SK-N-SH (cell line): ENCODE measurements at regions not wholly inside any gene's neighbourhood (a gene's known extent, or its start where the extent isn't known, plus 50 kb on each side); places are given as distances from the start of the nearest gene placed in this dataset.
A peak's percentile ranks its signal among the peaks of the same experiment; 100 is the strongest.

Experiments
- CTCF ChIA-PET: fragments of 300-600, 350-600 bp; formaldehyde crosslinking; extraction: SDS; loops from one replicate; lab custom pipeline; 2021; lab: Yijun Ruan, JAX
- POLR2A ChIA-PET: fragments of 350-600 bp; sonication (Branson Sonifier 250); formaldehyde crosslinking; extraction: SDS; loops from one replicate; lab custom pipeline; 2020; ENCODE audit warnings: antibody characterized with exemption, inconsistent platforms; lab: Yijun Ruan, JAX
- DNase-seq: peaks from one replicate; pipeline ENCODE4 v3.0.0; 2012
- H2AFZ ChIP-seq: fragments of 200-600 bp; sonication (generic); 2 replicates; pipeline ENCODE4 v1.8.1; 2016; ENCODE audit warnings: antibody characterized with exemption, mild to moderate bottlenecking, low read depth
- H3F3A ChIP-seq: fragments of 200-600 bp; sonication (generic); replicated peaks from 2 replicates; pipeline ENCODE3; 2016; ENCODE audit warnings: antibody characterized with exemption, mild to moderate bottlenecking; ENCODE audit not compliant: insufficient read depth
- H3K27ac ChIP-seq, 2 experiments: fragments of 200-500 bp in 1 of 2; fragments of 200-600 bp in 1 of 2; sonication (Bioruptor generic) in 1 of 2; sonication (generic), shearing (Covaris generic) in 1 of 2; 2 replicates each; pipeline versions ENCODE4 v1.5.1 to v1.6.1; 2014 to 2016; ENCODE audit warnings: low read depth in 2 of 2, inconsistent platforms in 1 of 2, low read length in 1 of 2, mild to moderate bottlenecking in 1 of 2, mixed read lengths in 1 of 2
- H3K27me3 ChIP-seq: fragments of 200-600 bp; sonication (generic), shearing (Covaris generic); 2 replicates; pipeline ENCODE4 v1.6.1; 2016; ENCODE audit warnings: mixed run types; ENCODE audit not compliant: insufficient read depth
- H3K36me3 ChIP-seq, 2 experiments: fragments of 200-500 bp in 1 of 2; fragments of 200-600 bp in 1 of 2; sonication (Bioruptor generic) in 1 of 2; sonication (generic) in 1 of 2; replicated peaks in 1 of 2; 2 replicates each; pipeline versions ENCODE3 to v1.5.1; 2014 to 2016; ENCODE audit warnings: low read length in 1 of 2, mild to moderate bottlenecking in 1 of 2; ENCODE audit not compliant: insufficient read depth in 2 of 2, control insufficient read depth in 1 of 2
- H3K4me1 ChIP-seq, 2 experiments: fragments of 200-500 bp in 1 of 2; fragments of 200-600 bp in 1 of 2; sonication (Bioruptor generic) in 1 of 2; sonication (generic), shearing (Covaris generic) in 1 of 2; 2 replicates each; pipeline versions ENCODE4 v1.5.1 to v1.6.1; 2014 to 2016; ENCODE audit warnings: low read depth in 1 of 2, low read length in 1 of 2, mixed run types in 1 of 2; ENCODE audit not compliant: insufficient read depth in 2 of 2, control insufficient read depth in 1 of 2
- H3K4me2 ChIP-seq: fragments of 200-600 bp; sonication (generic), shearing (Covaris generic); 2 replicates; pipeline ENCODE4 v1.6.1; 2017; ENCODE audit warnings: mixed run types
- H3K4me3 ChIP-seq, 2 experiments: fragments of 200-500 bp in 1 of 2; fragments of 200-600 bp in 1 of 2; sonication (Bioruptor generic) in 1 of 2; sonication (generic), shearing (Covaris generic) in 1 of 2; 2 replicates each; pipeline versions ENCODE4 v1.5.1 to v1.8.1; 2014 to 2016; ENCODE audit warnings: low read depth in 2 of 2, inconsistent platforms in 1 of 2, low read length in 1 of 2, mild to moderate bottlenecking in 1 of 2, mixed read lengths in 1 of 2, moderate library complexity in 1 of 2
- H3K79me2 ChIP-seq: fragments of 200-600 bp; sonication (generic); 2 replicates; pipeline ENCODE4 v1.8.1; 2017; ENCODE audit warnings: mild to moderate bottlenecking; ENCODE audit not compliant: insufficient read depth
- H3K9ac ChIP-seq: fragments of 200-600 bp; sonication (generic); 2 replicates; pipeline ENCODE4 v1.6.1; 2017; ENCODE audit warnings: mixed run types
- H3K9me2 ChIP-seq: fragments of 200-600 bp; sonication (generic); 2 replicates; pipeline ENCODE4 v1.6.1; 2017; ENCODE audit warnings: mixed run types
- H3K9me3 ChIP-seq: fragments of 200-600 bp; sonication (generic); 2 replicates; pipeline ENCODE4 v1.6.1; 2017; ENCODE audit warnings: mixed run types, mild to moderate bottlenecking, moderate library complexity
- H4K20me1 ChIP-seq: fragments of 200-600 bp; sonication (generic); 2 replicates; pipeline ENCODE4 v1.6.1; 2017; ENCODE audit warnings: mild to moderate bottlenecking, mixed run types; ENCODE audit not compliant: insufficient read depth
- CHD2 ChIP-seq: fragments of 150-350 bp; IDR thresholded peaks from 2 replicates; pipeline ENCODE4 v1.6.1; 2018; ENCODE audit warnings: low read length; ENCODE audit not compliant: partially characterized antibody
- ELF1 ChIP-seq: IDR thresholded peaks from 2 replicates; pipeline ENCODE4 v1.4.0; 2012
- EP300 ChIP-seq, 2 experiments: IDR thresholded peaks; 2 replicates each; pipeline versions ENCODE4 v1.4.0 to v1.6.1; 2012; ENCODE audit warnings: borderline replicate concordance in 1 of 2, low read depth in 1 of 2, low read length in 1 of 2
- EZH2phosphoT487 ChIP-seq: fragments of 200-600 bp; sonication (generic); IDR thresholded peaks from 2 replicates; pipeline ENCODE4 v1.6.1; 2017; ENCODE audit warnings: low read depth, mixed run types, mild to moderate bottlenecking, antibody characterized with exemption, moderate library complexity, borderline replicate concordance
- FOSL2 ChIP-seq: IDR thresholded peaks from 2 replicates; pipeline ENCODE4 v1.4.0; 2012; ENCODE audit warnings: low read depth, mild to moderate bottlenecking, moderate library complexity, borderline replicate concordance
- FOXJ3 ChIP-seq: sonication (generic); formaldehyde crosslinking; IDR thresholded peaks from 2 replicates; pipeline ENCODE4 v1.5.1; 2020; ENCODE audit warnings: mild to moderate bottlenecking, missing genetic modification reagents
- GABPA ChIP-seq: IDR thresholded peaks from 2 replicates; pipeline ENCODE4 v1.4.0; 2012; ENCODE audit warnings: low read depth, mild to moderate bottlenecking
- JUND ChIP-seq: IDR thresholded peaks from 2 replicates; pipeline ENCODE4 v1.4.0; 2012
- RFX5 ChIP-seq: IDR thresholded peaks from 2 replicates; pipeline ENCODE4 v1.6.1; 2012; ENCODE audit warnings: mild to moderate bottlenecking, improper control_type of control experiment, low read length
- SMC3 ChIP-seq: IDR thresholded peaks from 2 replicates; pipeline ENCODE4 v1.6.1; 2012; ENCODE audit warnings: low read depth, low read length, improper control_type of control experiment
- TAF1 ChIP-seq: IDR thresholded peaks from 2 replicates; pipeline ENCODE4 v1.6.1; 2012; ENCODE audit warnings: low read depth, mild to moderate bottlenecking, low read length, moderate library complexity, borderline replicate concordance
- TCF12 ChIP-seq: IDR thresholded peaks from 2 replicates; pipeline ENCODE4 v1.4.0; 2012
- ZBTB33 ChIP-seq: IDR thresholded peaks from 2 replicates; pipeline ENCODE4 v1.4.0; 2012; ENCODE audit warnings: low read depth, borderline replicate concordance
- WGBS: methylation state at CpG from one replicate; pipeline ENCODE4 v1.1.6; 2017; ENCODE audit warnings: low lambda C conversion rate; 5-methylcytosine and 5-hydroxymethylcytosine counted together
- TF ChIP-seq, protein P1 (sequence below): IDR thresholded peaks from 2 replicates; pipeline ENCODE4 v1.6.1; 2012; ENCODE audit warnings: mild to moderate bottlenecking, low read depth, low read length, moderate library complexity
- TF ChIP-seq, protein P2 (sequence below): IDR thresholded peaks from 2 replicates; pipeline ENCODE4 v1.4.0; 2012; ENCODE audit warnings: low read depth, borderline replicate concordance
- TF ChIP-seq, protein P3 (sequence below): IDR thresholded peaks from 2 replicates; pipeline ENCODE4; 2012

GRCh38 chr13:47334173-47334572 is 437.3 kb upstream of the HTR2A start (continued):
- TF ChIP-seq, protein P1, sequence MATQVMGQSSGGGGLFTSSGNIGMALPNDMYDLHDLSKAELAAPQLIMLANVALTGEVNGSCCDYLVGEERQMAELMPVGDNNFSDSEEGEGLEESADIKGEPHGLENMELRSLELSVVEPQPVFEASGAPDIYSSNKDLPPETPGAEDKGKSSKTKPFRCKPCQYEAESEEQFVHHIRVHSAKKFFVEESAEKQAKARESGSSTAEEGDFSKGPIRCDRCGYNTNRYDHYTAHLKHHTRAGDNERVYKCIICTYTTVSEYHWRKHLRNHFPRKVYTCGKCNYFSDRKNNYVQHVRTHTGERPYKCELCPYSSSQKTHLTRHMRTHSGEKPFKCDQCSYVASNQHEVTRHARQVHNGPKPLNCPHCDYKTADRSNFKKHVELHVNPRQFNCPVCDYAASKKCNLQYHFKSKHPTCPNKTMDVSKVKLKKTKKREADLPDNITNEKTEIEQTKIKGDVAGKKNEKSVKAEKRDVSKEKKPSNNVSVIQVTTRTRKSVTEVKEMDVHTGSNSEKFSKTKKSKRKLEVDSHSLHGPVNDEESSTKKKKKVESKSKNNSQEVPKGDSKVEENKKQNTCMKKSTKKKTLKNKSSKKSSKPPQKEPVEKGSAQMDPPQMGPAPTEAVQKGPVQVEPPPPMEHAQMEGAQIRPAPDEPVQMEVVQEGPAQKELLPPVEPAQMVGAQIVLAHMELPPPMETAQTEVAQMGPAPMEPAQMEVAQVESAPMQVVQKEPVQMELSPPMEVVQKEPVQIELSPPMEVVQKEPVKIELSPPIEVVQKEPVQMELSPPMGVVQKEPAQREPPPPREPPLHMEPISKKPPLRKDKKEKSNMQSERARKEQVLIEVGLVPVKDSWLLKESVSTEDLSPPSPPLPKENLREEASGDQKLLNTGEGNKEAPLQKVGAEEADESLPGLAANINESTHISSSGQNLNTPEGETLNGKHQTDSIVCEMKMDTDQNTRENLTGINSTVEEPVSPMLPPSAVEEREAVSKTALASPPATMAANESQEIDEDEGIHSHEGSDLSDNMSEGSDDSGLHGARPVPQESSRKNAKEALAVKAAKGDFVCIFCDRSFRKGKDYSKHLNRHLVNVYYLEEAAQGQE: no peak
- TF ChIP-seq TCF12 (peak; percentile 93), RFX5 (no peak), FOXJ3 (no peak), ELF1 (0 out of 2 replicates have a peak, but pooled peaks have one; percentile 31), GABPA (no peak), JUND (peak; percentile 73), CHD2 (no peak), EP300 (IDR thresholded peaks at IDR 0.05; ENCODE audit: borderline replicate concordance in 1 of 2, low read depth in 1 of 2, low read length in 1 of 2) (peak in 1 of 2 experiments; percentile 86; a peak in 2 of 4 replicates)
- TF ChIP-seq, protein P2, sequence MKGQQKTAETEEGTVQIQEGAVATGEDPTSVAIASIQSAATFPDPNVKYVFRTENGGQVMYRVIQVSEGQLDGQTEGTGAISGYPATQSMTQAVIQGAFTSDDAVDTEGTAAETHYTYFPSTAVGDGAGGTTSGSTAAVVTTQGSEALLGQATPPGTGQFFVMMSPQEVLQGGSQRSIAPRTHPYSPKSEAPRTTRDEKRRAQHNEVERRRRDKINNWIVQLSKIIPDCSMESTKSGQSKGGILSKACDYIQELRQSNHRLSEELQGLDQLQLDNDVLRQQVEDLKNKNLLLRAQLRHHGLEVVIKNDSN: no peak

DNA sequence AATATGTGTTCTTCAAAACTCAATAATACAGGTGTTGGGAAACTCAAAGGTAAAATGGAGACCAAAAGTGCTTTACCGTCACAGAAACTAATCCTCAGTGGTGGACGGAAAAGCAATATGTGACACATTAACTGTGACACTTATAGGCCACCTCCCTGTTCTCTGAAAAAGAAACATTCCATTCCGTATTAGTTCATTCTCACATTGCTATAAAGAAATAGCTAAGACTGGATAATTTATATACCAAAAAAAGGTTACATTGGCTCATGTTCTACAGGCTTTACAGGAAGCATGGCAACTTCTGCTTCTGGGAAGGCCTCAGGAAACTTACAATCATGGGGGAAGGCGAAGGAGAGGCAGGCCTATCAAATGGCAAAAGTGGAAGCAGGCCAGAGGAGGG is 435.3 kb upstream of the HTR2A start:
- 71% methylated on average over 4 of the region's 4 CpGs for WGBS

More for the DNA sequence above, 435.3 kb upstream of the HTR2A start:
- Histone ChIP-seq H3K4me1 (peaks cover 0 to 3% of the 10 kb centered on the region in 2 experiments; a peak in 1 of 4 replicates), H3K27ac (no peak overlapping the region; a peak in 1 of 4 replicates), H2AFZ (no peak overlapping the region), H3K27me3 (no peaks in the 10 kb centered on the region), H3K9me3 (no peaks in the 10 kb centered on the region), H3F3A (peaks cover 9% of the 10 kb centered on the region), H3K9ac (no peak overlapping the region), H3K9me2 (no peaks in the 10 kb centered on the region), H3K4me2 (no peak overlapping the region), H3K79me2 (no peaks in the 10 kb centered on the region), H4K20me1 (no peaks in the 10 kb centered on the region), H3K4me3 (no peak overlapping the region), H3K36me3 (no peaks in the 10 kb centered on the region)
- POLR2A ChIA-PET: no interaction called here
- DNase-seq: no peak
- TF ChIP-seq ZBTB33 (no peak), ELF1 (no peak), SMC3 (no peak), EZH2phosphoT487 (no peak), FOSL2 (no peak), TAF1 (no peak)
- TF ChIP-seq, protein P3, sequence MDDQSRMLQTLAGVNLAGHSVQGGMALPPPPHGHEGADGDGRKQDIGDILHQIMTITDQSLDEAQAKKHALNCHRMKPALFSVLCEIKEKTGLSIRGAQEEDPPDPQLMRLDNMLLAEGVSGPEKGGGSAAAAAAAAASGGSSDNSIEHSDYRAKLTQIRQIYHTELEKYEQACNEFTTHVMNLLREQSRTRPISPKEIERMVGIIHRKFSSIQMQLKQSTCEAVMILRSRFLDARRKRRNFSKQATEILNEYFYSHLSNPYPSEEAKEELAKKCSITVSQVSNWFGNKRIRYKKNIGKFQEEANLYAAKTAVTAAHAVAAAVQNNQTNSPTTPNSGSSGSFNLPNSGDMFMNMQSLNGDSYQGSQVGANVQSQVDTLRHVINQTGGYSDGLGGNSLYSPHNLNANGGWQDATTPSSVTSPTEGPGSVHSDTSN: 0 out of 2 replicates have a peak, but pooled peaks have one; percentile 9
- CTCF ChIA-PET: no interaction called here
